ENCODE measurements at regions not wholly inside any gene's neighbourhood (a gene's known extent, or its start where the extent isn't known, plus 50 kb on each side); places are given as distances from the start of the nearest gene placed in this dataset.

DNA sequence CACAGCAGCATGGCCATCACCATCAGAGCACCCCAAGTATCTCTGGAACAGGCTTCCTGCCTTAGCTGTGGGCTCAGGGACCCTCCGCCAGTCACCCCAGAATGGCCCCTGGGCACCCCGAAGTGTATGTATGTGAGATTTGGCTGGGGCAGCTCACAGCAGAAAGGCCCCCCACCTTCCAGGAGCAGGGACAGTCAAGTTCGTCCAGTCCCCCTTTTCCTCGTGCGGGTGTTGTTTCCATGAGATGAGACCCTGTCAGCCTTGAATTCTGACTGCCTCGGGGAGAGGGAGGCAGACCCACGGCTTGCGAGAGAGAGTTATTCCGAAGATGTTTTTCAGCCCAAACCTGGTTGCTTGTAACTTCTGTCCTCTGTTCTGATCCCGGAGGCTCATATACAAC lies 290.9 kb upstream of the HDAC4 start:
- DNase-seq (ENCODE audit: low read depth, low spot score) = no peak

DNA sequence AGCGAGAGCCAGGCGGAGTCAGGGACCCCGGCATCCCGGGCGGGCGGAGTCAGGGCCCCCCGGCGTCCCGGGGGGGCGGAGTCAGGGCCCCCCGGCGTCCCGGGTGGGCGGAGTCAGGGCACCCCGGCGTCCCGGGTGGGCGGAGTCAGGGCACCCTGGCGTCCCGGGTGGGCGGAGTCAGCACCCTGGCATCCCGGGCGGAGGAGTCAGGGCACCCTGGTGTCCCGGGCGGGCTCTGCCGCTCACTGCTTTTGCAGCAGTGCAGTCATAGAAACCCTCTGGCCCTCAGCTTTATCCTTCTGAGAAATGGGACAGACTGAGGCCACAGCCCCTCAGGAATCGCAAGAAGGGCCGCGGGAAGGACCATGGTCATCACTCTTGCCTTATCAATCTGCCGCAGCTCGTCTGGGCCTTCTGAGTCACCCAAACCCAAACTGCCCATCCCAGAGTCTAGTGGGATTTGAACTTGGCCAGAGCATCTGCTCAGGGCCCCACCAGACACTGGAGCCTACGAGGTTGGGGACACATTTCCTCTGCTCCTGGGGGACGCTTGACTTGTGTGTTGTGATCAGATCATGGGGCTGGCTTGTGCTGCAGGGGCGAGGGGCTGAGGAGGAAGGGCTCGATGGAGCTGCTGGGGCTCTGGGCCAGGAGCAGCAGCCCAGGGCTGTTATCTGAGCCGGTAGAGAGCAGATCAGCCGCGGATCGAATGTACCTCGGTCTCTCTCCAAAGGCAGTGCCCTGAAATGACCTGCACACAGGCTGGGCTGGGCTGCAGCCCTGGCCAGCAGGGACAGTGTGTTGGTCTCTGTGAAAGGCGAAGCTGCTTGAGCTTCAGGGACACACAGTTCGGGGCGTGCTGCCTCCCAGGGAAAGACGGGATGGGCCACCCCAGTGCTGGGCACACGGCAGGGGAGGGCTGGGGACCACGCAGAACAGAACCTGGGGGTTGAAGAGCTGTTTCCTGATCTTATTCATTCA lies 290.1 kb upstream of the HDAC4 start:
- no peak for DNase-seq (ENCODE audit: low read depth, low spot score)

DNA sequence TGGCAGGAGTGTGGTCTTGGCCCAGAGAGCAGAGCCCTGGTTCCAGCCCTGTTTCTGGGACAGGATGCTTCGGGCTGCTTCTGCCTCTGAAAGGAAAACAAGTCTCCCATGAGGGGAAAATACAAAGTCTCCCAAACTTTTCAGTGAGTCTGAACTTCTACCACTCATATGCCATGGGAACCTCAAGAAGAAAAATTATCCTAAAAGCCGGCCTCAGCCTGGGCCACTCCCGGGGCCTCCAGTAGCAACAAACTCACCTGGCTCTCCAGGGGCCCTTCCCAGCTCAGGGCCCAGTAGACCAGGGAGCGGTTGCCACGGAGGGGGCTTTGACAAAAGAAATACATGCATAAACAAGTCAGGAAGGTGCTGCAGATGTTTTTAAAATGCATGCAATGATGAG lies 289.2 kb upstream of the HDAC4 start:
- no peak for DNase-seq (ENCODE audit: low read depth, low spot score)

DNA sequence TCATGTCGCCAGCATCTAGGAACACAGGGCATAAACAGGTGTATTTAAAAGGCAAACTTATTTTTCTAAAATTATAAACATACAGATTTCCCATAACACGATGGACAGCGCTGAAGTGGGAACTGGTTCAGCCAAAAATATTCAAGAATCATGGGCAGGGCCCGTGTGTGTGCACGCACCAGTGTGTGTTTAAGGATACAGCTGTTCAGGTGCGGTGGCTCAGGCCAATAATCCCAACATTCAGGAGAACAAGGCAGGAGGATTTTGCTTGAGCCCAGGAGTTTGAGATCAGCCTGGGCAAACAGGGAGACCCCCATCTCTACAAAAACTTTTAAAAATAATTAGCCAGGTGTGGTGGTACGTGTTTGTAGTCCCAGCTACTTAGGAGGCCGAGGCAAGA lies 288.6 kb upstream of the HDAC4 start:
- no peak for DNase-seq (ENCODE audit: low read depth, low spot score)

DNA sequence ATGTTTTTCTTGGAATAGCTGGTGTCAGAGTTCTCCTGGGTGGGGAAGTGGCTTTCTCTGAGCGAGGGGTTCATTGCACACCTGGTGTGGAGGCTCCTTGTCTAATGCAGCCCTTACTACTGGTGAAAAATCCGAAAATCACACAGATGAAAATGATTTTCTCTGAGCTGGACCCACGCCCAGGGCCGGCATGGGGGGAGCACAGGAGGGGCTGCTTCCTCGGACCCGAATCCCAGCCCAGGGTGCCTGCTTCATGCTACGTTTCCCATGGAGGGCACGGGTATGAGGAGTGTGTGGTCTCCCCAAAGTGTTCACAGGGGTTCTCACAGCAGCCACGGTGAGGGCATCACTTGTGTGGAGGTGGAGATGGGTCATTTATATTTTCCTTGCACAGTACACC lies 288.0 kb upstream of the HDAC4 start:
- DNase-seq (ENCODE audit: low read depth, low spot score) = no peak

DNA sequence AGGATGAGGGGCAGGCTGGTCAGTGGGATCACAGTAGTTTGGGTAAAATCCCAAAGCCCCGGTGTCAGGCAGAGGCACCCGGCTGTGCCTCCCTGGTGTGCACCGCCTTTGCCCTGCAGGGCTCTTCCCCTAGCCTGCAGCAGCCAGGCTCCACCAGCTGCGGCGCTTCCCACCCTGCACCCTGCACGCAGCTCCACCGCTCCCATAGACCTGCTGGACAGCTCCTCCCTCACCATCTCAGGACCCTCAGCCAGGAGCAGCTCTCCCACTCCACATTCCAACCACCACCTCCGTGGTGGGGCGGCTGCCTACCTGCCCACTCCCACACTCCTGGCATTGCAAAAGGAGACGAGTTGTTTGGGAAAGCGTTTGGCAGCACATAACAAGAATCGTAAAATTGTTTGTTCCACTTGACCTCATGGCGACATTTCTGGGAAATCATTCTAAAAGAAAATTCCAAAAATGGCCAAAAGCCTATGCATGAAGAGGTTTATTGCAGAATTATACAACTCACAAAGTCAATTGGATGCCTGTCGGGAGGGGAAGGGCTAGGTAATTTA lies 287.4 kb upstream of the HDAC4 start:
- no peak for DNase-seq (ENCODE audit: low read depth, low spot score)

DNA sequence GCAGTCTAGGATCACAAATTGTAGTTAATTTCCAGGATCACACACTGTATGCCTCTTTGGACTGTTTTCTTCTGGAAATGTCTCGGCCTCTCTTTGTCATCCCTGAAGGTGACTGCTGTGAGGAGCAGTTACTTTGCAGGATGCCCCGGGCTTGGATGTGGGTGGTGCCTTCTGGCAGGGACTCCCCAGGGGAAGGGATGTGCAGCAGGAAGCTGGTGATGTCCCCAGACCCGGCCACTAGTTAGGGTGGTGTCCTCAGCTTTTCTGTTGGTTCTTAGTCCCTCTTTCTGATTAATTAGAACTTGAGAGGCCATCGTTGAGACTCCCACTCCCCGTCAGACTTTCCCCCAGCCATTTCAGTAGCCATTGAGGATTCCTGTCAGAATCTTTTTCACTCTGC lies 286.6 kb upstream of the HDAC4 start:
- no peak for DNase-seq (ENCODE audit: low read depth, low spot score)

DNA sequence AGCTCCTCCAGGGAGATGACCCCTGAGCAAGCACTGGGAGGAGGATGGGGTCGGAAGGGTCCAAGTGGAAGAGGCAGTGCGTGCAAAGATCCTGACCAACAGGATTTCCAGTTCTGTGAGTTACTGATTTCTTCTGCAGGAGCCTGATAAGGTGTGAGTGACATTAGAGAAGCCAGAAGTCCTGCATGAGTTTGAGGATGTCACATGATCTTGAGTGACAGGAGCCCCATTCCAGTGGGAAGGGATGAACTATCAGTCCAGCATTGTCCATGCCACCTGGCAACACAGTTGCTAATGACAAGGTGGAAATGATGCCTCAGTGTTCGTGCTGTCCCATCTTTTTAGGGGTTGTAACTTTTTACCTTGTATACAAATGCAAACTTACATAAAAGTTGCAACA lies 285.1 kb upstream of the HDAC4 start:
- DNase-seq (ENCODE audit: low read depth, low spot score) = no peak

DNA sequence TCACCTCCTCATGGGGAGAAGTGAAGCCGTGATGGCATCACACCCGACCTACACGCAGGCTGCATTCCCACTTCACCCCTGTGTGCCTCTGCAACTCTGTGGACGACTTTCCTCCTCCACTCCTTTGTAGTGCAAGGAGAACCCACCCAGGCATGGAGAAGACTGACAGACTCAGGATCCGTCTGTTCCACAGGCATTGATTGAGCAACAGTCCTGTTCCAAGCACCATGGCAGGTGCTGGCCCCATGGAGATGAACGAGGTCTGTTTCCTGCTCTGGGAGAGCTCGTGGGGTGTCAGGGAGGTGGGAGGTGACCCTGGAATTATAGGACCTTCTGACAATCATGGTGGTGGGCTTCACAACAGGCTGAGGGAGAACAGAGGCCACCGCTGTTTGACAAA lies 284.7 kb upstream of the HDAC4 start:
- no peak for DNase-seq (ENCODE audit: low read depth, low spot score)

DNA sequence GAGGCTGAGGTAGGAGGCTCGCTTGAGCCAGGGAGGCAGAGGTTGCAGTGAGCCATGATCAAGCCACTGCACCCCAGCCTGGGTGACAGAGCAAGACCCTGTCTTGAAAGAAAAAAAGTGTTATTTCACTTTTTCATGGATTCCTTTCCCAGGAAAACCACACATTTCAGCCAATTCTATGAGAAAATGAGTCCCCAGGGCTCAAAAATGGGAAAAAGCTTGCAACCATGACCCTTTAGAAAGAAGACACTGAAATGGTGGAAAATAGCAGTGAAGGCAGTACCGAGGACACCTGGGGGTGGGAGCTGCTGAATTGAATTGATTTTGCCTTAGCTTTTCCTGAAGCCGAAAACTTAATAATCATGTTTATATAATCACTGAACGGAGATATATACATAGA lies 284.2 kb upstream of the HDAC4 start:
- DNase-seq (ENCODE audit: low read depth, low spot score) = no peak

DNA sequence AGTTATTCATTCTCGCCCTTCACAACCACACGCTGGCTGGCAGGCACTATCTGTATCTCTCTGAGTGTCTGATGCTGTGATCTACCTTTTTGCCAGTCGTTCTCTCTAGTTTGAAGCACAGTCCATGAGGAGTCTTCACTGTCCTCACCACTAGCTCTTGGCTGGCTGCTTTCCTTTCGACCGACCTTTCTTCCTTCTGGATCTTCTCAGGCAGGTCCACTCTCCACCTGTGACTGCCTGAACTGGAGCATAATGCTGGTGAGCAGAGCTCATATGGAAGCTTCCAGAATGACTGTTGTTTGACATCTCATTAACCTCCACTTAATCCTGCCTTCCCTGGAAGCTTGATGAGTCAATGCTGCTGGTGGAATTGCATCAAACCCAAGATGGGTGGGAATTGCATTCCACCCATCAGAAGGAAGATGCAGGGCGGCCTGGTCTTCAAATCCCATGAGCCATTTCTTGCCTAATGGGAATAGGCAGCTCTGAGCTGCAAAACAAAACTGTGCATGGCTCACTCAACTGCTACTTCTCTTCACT lies 283.5 kb upstream of the HDAC4 start:
- DNase-seq (ENCODE audit: low read depth, low spot score) = no peak

DNA sequence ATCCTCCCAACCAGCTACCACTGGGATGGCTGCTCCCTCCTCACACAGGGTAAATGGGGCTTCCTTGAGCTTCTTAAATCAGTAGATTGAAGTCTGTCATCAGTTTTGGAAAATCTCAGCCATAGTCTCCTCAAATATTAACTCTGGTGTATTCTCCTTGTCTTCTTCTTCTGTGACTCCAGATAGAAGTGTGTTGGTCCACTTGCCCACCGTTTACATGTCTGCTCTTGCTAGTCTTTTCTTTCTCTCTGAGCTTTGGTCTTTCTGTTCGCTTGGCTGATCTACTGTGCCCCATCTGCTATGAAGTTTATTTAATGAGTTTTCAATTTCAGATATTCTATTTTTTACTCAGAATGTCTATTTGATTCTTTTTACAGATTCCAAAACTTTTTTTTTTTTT lies 281.7 kb upstream of the HDAC4 start:
- no peak for DNase-seq (ENCODE audit: low read depth, low spot score)

DNA sequence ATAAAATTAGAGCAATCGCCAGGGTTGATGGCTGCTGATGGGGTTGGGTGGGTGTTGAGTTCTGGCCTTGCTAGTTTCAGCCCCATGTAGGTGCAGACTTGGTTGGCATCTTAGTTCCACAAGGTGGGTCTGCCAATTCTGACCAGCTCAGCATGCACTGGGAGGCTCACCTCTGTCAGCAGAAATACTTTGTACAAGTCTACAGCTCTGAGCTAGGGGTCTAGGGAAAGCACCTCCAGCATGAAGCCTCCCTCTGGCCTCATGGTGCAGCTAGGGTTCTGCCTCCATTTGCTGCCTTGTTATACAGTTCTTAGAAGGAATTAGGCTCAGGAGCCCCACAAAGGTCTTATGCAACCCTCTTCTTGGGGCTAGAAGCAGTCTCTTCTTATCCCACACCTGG lies 278.9 kb upstream of the HDAC4 start:
- no peak for DNase-seq (ENCODE audit: low read depth, low spot score)

DNA sequence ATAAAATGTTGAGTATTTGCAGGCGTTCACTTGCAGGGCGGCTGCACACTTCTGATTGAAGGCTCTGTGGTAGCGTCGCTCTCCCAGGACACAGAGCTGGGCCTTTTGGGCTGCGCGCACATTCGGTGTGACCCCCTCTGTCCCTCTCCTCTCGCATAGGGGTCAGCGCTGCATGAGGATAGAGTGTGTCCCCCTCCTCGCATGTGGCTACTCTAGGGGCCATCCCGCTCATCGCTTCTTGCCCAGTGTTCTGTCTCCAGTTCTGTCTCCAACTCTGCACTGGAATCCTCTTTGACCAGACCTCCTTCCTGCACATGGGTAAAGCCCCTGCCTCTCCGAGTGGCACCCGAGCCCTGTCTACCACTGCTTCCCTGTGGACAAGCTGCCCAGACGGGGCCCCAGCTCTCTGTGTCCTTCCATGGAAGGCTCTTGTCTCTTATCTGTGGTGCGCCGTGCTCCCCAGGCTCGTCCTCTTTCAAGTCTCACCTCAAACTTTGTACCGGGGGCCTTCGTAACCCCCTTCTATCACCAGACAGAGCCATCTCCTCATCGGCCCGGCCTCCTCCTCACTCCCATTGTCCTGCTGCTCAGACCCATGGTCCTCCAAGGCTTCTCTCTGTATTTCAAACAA lies 278.0 kb upstream of the HDAC4 start:
- DNase-seq (ENCODE audit: low read depth, low spot score) = no peak

DNA sequence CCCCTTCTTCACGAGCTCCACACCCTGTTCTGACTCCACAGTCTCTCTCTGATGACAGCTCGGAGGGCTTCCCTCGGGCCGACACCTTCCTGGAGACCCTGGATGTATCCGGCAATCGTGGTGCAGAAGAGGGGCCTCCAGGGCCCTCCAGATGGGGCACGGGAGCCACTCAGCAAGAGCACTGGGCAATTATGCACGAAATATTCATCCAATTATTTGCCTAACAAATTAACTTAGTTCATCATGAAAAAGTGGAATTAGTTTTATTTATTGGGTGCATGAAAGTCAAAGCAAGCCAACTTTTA lies 277.3 kb upstream of the HDAC4 start:
- DNase-seq (ENCODE audit: low read depth, low spot score) = no peak

DNA sequence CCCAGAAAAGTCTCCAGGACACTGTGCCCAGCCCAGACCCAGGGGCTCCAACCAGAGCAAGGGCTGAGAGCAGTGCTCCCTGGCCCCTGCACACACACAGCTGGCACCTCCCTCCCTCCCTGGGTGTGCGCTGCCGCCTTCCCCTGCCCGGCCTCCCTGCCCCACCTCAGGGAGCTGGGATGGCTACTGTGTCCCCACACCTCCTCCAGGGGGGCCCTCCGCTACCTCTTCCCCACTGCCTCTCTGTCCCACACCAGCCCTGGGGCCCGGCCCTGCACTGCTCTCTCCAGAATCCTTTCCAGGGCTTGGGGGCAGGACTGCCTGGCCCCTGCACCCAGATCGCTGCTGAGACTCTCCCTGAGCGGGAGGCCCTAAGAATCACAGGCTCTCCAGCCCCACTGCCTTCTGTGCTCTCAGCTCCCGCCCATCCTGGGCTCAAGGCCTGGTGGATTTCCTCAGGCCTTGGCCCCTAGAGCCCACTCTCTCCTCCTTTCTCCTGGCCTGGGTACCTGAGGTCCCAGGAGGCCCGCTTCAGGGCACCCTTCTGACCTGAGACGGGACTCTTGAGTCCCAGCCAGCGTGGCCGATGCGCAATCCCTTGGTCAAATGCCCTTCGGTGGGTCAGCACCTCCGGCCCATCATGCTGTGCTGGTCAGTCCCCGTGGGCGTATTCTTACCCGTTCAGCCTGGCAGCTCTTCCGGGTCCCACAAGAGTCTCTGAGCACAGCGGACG lies 276.8 kb upstream of the HDAC4 start:
- no peak for DNase-seq (ENCODE audit: low read depth, low spot score)

DNA sequence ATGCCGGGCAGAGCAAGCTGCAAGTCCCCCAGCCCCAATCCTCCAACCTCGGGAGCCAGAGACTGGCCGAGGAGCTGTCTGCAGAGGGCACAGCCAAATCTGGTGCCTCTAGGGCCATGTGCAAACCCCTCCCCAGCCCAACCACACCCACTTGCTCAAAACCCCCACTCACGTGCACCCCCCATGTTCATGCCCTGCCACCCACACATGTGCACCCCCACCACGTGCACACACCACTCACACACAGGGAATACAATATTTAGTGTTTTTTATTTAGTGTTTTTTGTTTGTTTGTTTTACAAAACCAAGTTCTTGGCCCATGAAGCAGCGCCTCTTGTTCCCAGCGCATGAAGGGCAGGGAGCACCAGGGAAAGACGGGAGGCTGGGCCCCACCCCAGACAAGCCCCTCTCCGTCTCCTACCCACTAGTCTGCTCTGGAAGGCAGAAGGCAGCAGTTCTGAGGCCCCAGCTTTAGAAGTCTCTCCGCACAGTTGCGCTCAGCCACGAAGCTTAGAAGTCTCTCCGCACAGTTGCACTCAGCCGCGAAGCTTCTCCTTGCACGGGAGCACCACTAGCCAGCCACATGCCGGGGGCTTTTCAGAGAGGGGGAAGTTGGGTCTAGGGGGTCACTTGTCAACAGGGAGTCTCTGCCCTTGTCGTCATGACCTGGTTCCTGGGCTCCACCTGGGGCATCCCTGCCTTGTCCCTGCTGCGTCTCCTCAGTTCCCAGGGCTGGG lies 276.1 kb upstream of the HDAC4 start:
- no peak for DNase-seq (ENCODE audit: low read depth, low spot score)

DNA sequence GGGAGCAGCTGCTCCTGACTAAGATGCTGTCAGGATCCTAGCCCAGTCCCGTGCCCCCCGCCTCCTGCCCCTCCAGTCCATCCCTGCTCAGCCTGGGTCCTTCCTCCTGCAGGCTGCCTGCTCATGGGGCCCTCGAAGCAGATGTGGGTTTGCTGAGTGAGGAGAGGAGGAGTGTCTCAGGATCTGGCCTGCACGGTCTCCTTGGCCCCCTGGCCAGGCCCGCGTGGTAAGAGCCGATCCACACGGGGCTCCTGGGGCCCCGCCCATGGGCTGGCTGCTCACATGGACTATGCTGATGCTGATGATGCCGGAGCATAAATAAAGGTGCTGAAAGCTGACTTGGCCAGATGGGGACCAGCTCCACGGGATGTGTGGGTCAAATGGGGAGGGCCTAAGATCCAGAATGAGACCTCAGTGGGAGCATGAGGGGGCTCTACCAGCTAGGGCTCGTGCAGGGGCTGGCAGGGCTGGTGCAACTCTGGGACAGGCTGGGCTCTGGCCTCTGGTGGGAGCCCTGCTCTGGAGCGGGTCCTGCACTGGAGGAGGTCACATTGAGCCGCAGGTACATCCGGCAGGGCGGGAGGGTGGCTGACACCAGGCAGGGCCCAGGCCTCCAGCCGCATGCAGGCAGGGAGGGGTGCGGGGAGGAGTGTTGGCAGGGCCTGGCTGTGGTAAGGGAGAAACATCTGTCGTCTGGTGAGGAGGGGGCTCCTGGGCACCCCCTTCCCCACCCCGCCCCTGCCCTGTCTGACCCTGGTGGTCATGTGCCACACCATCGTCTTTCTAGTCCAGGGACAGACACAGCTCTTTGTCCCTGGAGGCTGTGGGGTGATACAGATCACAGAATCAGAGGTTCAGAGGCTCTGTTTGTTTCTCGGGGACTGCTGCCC lies 275.3 kb upstream of the HDAC4 start:
- DNase-seq (ENCODE audit: low read depth, low spot score) = no peak

DNA sequence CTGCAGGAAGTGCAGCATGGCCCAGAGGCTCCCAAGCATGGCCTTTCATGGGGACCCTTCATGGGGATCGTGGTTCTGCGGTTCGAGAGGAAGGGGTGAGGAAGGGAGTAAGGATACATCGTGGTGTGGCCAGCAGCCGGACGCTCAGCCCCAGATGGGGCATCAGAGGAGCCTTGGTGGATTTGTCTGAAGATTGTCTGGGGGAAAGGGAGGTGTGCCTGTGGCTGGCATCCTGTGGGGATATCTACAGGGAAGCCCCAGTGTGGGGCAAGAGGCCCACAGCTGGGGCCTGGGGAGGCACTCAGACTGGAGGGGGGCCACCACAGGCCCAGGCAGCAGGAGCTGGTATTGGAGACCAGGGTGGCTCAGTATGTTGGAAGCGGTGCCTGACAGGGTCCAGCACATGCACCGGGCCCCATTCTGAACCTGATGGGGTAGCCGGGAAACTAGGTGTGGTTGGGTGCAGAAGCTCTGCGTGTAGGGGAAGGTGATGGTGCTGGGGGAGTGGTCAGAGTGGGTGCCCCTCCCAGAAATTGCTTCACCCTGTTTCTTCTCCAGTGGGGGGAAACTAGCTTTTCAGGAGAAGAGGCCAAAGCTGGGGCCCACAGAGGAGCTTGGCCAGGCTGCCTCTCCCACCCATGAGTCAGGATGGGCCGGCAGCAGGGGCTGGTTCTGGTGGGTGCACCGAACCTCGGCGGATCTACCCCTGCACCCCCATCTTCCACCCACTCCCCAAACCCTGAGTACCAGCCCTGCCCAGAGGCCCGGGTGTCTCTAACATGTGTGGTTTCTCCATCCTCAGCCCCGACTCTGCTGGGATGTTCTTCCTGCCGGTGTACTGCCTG lies 274.4 kb upstream of the HDAC4 start:
- DNase-seq (ENCODE audit: low read depth, low spot score) = no peak

Measured in activated CD4-positive, CD25-positive, alpha-beta regulatory T cell treated with anti-CD3 and anti-CD28 coated beads, Interleukin-2, amount 50 U/mL, for 16 hours (primary cell).